GM21447 (cell line): ENCODE measurements at regions not wholly inside any gene's neighbourhood (a gene's known extent, or its start where the extent isn't known, plus 50 kb on each side); places are given as distances from the start of the nearest gene placed in this dataset.
"Not testable (repeated sequence)": the region's sequence is repeated elsewhere in the genome, so short reads cannot be mapped to it uniquely, and the experiment has no call there.

ENCODE experiments used
- ATAC-seq: cut with Tn5 transposase; IDR thresholded peaks from one replicate; pipeline ENCODE4 v1.9.1; 2021; ENCODE audit not compliant: unreplicated experiment

DNA sequence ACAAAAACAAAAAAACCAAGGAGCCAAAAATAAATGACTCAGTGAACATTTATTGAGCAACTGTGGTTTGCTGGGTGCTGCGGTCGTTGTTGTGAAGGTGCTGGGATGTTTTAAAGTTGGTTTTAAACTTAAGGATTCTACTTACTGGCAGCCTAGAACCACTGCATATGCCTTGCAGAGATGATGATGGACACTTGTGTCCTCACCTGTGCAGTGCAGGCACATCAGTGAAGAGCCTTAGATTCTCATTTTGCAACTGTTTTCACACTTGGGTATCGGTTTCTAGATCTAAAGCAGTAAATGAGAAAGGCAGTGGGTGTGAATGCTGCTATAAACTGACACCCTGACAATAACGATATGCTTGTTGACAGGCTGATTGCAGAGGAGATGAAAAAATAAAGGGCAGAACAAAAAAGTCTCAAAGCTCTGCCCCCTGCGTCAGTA lies 68.8 kb downstream of the UTRN start:
- peak; percentile 64 for ATAC-seq

DNA sequence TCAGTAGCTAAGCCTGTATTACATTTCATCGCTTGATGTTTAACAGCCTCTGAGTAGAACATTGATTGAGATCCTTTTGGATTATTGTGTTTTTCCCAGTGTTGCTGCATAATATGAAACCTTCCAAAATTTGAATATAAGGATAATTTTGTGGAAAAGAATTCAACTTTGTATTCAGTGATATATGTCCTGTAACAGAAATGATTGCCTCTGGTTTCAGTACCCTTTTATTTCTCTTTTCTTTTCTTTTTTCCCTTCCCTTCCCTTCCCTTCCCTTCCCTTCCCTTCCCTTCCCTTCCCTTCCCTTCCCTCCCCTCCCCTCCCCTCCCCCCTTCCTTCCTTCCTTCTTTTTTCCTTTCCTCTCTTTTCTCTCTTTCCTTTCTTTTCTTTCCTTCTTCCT lies 74.6 kb downstream of the UTRN start:
- no peak for ATAC-seq

DNA sequence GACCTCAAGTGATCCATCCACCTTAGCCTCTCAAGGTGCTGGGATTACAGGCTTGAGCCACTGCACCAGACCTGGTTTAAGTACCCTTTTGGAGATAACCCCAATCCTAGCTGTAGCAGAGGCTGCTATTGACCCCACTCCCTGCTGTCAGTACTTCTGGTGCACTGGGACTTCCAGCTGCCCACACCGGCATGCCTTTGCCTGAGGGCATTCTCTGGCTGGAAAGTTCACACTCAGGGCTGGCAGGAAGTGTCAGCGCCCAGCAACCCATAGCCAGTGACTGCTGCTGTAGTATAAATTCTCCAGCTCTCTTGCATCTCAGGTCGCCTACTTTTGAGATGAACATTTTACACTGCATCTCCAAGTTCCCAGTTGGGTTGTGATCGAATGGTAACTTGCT lies 75.3 kb downstream of the UTRN start:
- ATAC-seq, result no peak

DNA sequence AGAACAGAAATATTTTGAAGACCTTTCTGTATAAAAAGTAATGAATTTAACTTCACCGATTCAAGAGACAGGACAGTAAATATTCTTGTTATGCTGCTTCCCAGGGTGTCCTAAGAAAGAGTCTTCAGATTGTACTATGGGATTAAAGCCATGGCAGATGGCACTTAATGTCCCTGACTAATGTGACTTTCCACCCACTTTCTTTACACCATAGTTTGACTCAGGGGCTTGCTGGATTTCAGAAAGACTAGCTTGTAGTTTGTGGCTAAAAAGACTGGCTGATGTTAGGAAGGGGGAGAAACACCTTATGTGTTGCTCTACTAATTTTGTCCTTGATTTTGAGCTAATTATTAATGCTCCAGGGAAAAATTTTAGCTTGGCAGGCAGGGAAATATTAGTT lies 75.9 kb downstream of the UTRN start:
- no peak for ATAC-seq

DNA sequence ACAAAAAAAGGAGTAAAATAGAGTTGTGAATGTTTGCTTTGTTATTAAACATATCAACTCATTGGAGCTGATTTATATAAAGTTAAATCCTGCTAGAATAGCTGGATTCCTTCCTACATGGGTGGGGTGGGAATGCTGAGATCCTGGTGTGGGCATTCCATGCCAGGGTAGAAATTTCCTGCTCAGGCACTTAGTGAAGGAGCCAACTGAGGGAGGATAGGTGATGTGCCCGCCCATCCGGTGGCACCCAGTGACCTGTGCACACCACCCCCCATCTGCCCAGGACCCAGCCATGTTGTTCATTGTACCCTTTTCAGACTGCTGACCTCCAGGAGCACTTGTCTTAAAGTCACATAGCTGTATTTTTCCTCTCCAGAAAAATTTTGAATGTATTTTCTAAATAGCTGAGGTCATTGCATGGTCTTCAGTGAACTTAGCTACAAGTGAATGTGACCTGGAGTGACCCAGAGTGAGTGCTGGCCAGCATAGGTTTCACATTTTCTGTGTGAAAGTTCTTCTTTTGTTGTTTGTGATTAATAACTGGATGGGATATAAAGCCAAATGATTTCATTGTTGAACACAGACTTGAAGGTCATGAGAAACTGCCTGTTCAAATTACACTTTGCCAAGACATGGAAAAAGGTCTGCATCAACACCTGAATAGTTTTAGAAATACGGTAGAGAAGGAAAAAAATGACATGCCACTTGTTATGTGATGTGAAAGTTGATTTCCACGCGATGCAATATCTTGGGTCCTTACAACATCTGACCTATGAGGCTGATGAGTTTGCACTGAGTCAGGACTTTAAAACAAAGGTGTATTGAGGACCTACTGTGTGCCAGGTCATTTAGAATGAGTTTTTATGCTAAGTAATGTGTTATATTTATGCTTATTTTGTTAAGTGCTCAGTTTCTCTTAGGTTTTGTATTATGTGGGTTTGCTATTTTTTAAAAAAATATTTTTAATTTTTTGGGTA lies 77.2 kb downstream of the UTRN start:
- ATAC-seq, result no peak

DNA sequence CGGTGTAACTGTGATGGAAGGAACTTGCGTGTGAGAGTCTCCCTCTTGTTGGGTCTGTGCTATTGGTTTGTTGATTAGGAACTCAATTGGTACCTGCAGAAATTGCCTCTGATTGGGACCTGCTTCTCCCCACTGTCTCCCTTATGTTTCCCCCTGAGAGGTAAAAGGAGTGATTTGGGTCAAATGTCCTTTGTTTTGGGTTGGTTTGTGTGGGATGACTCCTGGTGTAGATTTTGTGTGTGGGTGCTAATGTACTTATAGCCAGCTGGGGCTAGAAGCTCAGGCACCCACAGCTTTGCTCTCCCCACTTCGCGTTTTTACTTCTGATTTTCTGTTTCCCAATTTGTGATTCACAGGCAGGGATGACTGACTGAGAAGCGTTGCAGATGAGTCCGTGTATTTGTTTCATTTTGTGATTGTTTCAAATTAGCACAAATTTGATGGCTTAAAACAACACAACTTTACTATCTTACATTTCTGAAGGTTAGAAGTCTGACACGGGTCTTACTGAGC lies 79.1 kb downstream of the UTRN start:
- ATAC-seq, result no peak

DNA sequence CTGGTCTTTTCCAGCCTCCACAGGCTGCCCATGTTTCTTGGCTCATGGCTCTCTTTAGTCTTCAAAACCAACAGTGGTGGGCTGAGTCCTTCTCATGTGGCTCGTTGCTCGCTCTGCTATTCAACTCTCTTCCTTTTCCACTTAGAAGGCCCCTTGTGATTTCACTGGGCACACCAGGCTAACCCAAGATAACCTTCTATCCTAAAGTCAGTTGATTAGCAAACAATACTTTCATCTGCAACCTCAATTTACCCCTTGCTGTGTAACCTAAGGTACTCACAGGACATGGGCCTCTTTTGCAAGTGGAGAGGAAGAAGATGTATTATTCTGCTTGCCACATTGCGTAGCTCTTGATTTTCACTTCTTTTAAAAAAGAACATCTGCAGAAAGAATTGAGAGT lies 79.6 kb downstream of the UTRN start:
- ATAC-seq, result no peak

DNA sequence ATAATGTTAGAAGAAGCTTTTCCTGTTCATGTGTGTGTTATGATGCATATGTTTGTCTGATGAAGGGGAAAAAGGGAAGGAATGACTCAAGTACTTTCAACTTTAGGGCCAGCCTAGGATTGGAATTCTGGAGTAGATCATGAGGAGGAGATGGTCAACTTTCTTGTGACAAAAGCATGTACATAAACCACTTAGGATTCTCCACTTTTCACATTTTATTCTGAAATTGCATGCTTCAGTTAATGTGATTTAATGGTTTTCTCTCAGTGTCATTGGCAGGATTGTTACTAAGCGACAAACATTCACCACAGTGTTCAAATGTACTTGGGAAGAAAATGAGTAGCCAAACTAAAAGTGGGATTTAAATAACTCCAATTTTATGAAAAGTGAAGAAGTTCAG lies 80.1 kb downstream of the UTRN start:
- no peak for ATAC-seq

DNA sequence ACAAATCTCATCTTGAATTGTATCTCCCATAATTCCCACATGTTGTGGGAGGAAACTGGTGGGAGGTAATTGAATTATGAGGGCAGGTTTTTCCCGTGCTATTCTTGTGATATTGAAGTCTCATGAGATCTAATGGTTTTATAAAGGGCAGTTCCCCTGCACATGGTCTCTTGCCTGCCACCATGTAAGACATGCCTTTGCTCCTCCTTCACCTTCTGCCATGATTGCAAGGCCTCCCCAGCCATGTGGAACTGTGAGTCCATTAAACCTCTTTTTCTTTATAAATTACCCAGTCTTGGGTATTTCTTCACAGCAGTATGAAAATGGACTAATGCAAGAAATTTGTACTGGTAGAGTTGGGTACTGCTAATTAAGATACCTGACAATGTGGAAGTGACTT lies 84.6 kb downstream of the UTRN start:
- ATAC-seq, result not testable (repeated sequence)

DNA sequence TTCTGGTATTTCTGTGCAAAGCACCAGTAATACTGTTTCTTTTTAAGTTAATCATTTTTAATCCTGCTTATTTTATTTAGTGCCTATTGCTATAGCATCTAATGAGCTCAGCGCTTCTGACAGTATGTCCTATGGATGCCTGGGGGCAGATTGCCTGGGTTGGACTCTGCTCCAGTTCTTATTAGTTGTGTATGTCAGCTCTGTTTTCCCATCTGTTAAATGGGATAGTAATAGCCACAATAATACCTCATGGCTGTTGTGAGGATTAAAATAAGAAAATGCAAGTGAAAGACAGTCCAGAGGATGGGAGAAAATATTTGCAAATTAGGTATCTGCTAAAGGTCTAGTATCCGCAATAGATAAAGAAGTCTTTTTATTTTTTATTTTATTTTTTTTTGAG lies 87.0 kb downstream of the UTRN start:
- ATAC-seq, result no peak

DNA sequence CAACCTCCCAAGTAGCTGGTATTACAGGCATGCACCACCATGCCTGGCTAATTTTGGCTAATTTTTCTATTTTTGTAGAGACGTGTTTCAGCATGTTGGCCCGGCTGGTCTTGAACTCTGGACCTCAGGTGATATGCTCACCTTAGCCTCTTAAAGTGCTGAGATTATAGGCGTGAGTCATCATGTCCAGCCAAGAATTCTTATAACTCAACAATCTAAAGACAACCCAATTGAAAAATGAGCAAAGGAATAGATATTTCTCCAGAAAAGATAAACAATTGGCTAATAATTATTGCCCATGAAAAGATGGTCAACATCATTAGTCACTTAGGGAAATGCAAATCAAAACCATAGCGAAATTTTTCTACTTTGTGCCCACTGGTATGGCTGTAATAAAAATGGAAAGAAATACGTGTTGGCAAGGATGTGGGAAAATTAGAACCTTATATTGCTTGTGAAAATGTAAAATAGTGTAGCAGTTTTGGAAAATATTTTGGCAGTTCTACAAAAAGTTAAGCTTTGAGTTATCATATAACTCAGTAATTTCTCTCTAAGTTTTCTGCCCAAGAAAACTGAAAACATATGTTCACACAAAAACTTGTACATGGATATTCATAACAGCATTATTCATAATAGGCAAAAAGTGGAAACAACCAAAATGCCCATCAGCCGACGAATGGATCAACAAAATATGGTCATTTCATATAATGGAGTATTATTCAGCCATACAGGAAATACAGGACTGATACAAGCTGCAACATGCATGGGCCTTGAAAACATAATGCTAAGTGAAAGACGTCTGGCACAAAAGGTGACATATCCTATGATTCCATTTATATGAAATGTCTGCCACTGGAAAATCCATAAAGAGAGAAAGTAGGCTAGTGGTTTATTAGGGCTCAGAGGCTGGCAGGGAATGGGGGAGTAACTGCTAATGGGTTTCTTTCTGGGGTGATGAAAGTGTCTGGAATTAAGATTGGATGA lies 87.8 kb downstream of the UTRN start:
- no peak for ATAC-seq

DNA sequence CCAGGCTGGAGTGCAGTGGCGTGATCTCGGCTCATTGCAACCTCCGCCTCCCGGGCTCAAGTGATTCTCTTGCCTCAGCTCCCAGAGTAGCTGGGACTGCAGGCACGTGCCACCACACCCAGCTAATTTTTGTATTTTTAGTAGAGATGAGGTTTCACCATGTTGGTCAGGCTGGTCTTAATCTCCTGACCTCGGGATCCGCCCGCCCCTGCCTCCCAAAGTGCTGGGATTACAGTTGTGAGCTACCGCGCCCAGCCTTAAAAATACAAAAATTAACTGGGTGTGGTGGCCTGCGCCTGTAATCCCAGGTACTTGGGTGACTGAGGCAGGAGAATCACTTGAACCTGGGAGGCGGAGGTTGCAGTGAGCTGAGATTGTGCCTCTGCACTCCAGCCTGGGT lies 89.4 kb downstream of the UTRN start:
- not testable (repeated sequence) for ATAC-seq

DNA sequence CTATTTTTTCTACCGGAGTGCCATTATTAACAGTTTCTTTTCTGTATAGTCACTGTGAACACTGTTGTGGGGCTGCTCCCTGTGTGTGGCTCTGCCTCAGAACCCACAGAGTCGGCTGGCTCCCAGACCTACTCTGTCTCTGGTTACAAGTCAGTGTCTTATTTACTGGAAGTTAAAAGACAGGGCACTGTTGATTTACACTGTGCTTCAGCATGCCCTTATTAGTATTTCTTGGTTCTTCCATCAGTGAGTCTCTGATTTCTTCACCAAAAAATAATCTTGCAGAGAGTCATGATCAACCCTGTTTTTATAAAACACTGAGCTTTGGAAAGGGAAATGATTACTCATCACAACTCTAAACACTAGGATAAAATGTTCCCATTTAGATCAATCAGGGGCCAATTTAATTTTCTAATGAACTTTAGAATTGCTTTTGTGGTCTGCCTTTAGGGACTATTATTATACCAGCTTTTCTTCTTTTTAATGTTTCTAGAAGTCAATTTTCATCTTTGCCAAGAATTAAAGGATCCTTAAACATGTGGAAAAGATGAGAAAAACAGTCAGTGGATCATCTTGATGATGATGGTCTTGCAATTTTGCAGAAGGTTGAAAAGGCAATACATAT lies 92.6 kb downstream of the UTRN start:
- no peak for ATAC-seq

DNA sequence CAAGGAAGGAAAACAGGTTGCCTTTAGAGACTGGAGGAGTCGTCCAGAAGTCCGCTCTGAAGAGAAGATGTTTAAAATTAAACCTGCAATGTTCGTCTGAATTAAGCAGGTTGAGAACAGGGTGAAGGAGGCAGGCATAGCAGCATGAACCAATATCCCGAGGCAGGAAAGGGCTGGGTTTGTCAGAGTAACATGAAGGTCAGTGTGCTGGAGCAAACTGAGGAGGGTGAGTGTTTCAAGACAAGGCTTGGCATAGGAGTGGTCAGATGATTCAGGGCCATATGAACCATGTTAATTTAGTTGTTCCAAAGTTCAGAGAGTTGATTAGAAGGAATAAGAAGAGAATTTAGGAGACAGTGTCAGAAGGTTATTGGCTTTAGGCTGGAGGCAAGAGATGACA lies 93.3 kb downstream of the UTRN start:
- no peak for ATAC-seq

DNA sequence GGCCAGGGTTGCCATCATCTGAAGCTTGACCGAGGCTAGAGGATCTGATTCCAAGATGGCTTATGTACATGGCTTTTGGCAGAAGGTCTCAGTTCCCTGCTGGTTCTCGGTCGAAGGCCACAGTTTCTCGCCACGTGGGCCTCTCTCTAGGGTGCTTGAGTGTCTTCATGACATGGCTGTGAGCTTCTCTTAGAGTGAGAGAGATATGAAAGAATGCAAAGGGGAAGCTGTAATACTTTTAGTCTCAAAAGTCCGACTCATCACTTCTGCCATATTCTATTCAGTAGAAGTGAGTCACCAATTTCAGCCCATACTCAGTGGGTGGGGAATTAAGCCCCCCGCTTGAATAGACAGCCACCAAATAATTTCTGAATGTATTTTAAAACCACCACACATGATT lies 94.2 kb downstream of the UTRN start:
- no peak for ATAC-seq

DNA sequence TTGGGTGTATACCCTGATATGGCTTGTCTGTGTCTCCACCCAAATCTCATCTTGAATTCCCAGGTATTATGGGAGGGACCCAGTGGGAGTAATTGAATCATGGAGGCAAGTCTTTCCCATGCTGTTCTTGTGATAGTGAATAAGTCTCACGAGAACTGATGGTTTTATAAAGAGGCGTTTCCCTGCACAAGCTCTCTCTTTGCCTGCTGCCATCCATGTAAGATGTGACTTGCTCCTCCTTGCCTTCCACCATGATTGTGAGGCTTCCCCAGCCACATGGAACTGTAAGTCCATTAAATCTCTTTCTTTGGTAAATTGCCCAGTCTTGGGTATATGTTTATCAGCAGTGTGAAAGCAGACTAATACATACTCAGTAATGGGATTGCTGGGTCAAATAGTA lies 96.4 kb downstream of the UTRN start:
- ATAC-seq, result not testable (repeated sequence)

DNA sequence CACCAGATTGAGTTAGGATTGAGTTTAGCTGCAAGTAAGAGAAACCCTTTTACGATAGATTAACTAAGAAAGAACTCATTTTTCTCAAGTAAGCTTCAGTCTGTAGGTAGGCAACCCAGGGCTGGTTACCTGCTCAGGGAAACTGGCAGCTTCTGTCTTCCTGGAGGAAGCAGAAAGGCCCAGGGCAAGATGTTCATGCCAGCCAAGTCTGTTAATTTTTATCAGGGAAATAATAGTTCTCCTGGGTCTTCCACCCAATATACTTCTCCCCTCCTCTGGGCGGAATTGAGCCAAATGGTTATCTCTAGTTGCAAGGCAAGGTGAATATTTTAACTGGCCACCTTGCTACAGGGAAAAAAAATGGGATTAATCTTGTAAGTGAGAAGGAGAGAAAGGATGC lies 98.2 kb downstream of the UTRN start:
- ATAC-seq, result no peak

DNA sequence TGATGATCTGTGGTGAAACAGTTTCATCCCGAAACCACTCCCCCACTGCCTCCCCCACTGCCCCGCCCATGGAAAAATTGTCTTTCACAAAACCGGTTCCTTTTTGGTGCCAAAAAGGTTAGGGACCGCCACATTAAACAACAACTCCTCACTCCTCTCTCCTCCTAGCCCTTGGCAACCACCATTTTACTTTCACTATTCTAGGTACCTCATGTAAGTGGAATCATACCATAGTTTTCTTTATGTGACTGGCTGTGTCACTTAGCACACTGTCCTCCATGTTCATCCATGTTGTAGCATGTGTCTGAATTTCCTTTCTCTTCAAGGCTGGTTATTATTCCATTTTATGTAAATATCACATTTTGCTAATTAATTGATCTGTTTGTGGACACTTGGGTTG lies 99.3 kb downstream of the UTRN start:
- no peak for ATAC-seq

DNA sequence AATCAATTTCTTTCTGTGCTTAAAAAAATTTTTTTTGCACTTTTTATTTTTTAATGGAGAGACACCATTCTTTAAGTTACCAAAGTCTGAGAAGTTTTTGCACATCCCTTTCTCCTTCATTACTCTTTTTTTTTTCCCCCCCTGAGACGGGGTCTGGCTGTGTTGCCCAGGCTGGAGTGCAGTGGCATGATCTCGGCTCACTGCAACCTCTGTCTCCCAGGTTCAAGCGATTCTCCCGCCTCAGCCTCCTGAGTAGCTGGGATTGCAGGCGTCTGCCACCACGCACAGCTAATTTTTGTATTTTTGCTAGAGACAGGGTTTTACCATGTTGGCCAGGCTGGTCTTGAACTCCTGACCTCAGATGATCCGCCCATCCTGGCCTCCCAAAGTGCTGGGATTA lies 104.3 kb downstream of the UTRN start:
- not testable (repeated sequence) for ATAC-seq

DNA sequence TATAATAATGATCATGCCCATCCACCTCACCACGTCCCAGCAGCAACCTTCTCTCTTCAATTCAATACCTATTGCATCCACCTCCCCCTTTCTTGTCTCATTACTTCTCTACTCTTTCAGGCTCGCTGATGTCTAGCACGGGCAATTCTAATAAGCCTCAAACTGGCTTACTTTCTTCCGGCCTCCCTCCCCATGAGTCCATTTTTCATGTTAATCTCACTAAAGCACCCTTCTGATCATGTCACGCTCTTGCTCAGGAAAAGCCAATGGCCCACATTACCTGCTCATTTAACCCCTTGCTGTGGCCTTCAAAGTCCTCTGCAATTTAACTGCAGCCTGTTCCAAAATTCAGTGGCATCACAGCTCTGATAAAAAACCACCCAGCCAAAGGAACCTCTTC lies 105.1 kb downstream of the UTRN start:
- ATAC-seq, result no peak

DNA sequence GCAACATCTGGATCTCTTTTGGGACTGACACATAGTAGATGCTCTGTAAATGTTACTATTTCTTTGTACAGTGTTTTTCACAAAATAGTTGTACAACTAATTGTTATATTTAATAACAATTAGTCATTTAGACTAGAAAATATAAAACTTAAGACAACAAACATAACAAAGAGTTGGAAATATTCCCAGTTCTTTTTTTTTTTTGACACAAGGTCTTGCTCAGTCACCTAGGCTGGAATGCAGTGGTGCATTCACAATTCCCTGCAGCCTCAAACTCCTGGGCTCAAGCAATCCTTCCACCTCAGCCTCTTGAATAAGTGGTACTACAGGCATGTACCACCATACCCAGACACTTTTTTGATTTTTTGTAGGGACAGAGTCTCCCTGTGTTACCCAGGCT lies 105.8 kb downstream of the UTRN start:
- ATAC-seq, result no peak
